ENCODE measurements at regions not wholly inside any gene's neighbourhood (a gene's known extent, or its start where the extent isn't known, plus 50 kb on each side); places are given as distances from the start of the nearest gene placed in this dataset.
A peak's percentile ranks its signal among the peaks of the same experiment; 100 is the strongest.

DNA sequence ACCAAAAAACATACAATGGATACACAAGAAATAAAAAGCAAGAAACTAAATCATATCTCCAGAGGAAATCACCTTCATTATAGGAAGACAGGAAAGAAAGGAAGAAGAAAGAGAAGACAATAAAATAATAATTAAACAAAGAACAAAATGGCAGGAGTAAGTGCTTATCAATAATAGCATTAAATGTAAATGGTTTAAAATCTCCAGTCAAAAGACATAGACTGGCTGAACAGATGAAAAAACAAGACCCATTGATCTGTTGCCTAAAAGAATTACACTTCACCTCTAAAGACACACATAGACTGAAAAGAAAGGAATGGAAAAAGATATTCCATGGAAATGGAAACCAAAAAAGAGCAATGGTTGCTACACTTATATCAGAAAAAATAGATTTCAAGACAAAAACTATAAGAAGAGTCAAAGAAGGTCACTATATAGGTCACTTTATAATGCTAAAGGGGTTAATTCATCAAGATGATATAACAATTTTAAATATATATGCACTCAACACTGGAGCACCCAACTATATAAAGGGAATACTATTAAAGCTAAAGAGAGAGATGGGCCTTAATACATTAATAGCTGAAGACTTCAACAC, 118.4 kb upstream of the SESN3 start:
- Mint-ChIP-seq H3K27ac (no peak overlapping the region), H3K36me3 (peaks cover 0 to 16% (median 15%) of the 10 kb centered on the region in 3 donors), H3K4me3 (no peak overlapping the region), H3K27me3 (peaks cover 0 to 4% (median 0%) of the 10 kb centered on the region in 5 donors), H3K9me3 (peaks cover 5 to 23% (median 13%) of the 10 kb centered on the region in 9 donors), H3K4me1 (no peaks in the 10 kb centered on the region)
- POLR2A ChIA-PET: no interaction called here
- DNase-seq: no peak
- ATAC-seq: no peak

DNA sequence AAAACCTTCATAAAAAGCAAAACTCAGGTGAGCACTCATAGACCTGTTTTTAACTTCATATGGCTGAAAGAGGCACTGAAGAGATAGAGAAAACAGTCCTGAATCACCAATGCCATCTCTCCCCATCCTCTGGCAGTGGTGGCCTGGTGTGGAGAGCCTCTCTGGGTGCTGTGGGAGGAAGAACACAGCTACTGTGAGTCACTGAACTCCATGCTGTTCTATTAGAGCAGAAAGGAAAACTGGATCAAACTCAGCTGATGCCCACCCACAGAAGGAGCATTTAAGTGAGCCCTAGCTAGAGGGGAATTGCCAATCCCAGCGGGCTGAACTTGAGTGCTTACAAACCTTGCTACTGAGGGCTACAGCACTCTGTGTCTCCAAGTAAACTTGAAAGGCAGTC, 115.3 kb upstream of the SESN3 start:
- H3K4me1 Mint-ChIP-seq: peaks cover 0 to 5% (median 0%) of the 10 kb centered on the region in 4 donors
- no peak overlapping the region for H3K4me3 Mint-ChIP-seq
- H3K27ac Mint-ChIP-seq: no peak overlapping the region
- no peak for ATAC-seq
- no peak for DNase-seq
- H3K27me3 Mint-ChIP-seq: peaks cover 0 to 7% (median 0%) of the 10 kb centered on the region in 5 donors
- H3K36me3 Mint-ChIP-seq: peaks cover 0 to 16% (median 15%) of the 10 kb centered on the region in 3 donors
- H3K9me3 Mint-ChIP-seq: peaks cover 5 to 23% (median 13%) of the 10 kb centered on the region in 9 donors
- POLR2A ChIA-PET: no interaction called here

DNA sequence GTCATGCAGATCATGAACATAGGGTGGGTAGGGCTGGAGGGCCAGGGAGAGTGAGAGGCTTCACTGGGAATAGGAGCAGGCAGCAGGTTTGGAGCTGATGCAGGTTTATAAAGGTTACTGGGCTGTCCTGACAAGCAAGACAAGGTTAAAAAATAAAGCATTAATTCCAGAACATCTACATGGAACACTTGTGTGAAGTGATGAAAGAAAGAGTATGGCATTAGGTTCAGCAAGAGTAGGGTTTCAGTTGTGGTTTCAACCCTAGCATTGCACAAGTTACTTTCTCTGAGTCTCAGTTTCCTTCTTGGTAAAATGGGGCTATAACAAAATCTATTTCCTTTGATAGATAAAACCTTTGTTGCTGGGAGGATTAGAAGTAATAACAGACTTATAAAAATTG, 114.6 kb upstream of the SESN3 start:
- ATAC-seq (no peak), DNase-seq (no peak)
- H3K36me3 Mint-ChIP-seq: peaks cover 0 to 16% (median 15%) of the 10 kb centered on the region in 3 donors
- peaks cover 5 to 23% (median 13%) of the 10 kb centered on the region in 9 donors for H3K9me3 Mint-ChIP-seq
- POLR2A ChIA-PET: no interaction called here
- H3K27me3 Mint-ChIP-seq: peaks cover 0 to 7% (median 0%) of the 10 kb centered on the region in 5 donors
- no peak overlapping the region for H3K27ac Mint-ChIP-seq
- peaks cover 0 to 5% (median 0%) of the 10 kb centered on the region in 4 donors for H3K4me1 Mint-ChIP-seq
- H3K4me3 Mint-ChIP-seq: no peak overlapping the region

GRCh38 chr11:95344932-95345642, 114.1 kb upstream of the SESN3 start:
- Mint-ChIP-seq H3K9me3 (peaks cover 5 to 23% (median 13%) of the 10 kb centered on the region in 9 donors), H3K4me1 (peaks cover 0 to 5% (median 0%) of the 10 kb centered on the region in 4 donors), H3K27me3 (peaks cover 0 to 7% (median 0%) of the 10 kb centered on the region in 5 donors), H3K27ac (no peak overlapping the region), H3K36me3 (peaks cover 0 to 16% (median 15%) of the 10 kb centered on the region in 3 donors), H3K4me3 (no peak overlapping the region)
- POLR2A ChIA-PET: no interaction called here
- ATAC-seq (no peak), DNase-seq (no peak)

GRCh38 chr11:95341221-95341620, 110.2 kb upstream of the SESN3 start:
- Mint-ChIP-seq H3K36me3 (no peaks in the 10 kb centered on the region), H3K4me1 (peaks cover 0 to 5% (median 0%) of the 10 kb centered on the region in 4 donors), H3K9me3 (no peaks in the 10 kb centered on the region), H3K4me3 (no peak overlapping the region), H3K27ac (peak overlapping the region in 1 of 10 donors; percentile 11), H3K27me3 (peaks cover 0 to 3% (median 0%) of the 10 kb centered on the region in 5 donors)
- POLR2A ChIA-PET: no interaction called here
- ATAC-seq (no peak), DNase-seq (no peak)

DNA sequence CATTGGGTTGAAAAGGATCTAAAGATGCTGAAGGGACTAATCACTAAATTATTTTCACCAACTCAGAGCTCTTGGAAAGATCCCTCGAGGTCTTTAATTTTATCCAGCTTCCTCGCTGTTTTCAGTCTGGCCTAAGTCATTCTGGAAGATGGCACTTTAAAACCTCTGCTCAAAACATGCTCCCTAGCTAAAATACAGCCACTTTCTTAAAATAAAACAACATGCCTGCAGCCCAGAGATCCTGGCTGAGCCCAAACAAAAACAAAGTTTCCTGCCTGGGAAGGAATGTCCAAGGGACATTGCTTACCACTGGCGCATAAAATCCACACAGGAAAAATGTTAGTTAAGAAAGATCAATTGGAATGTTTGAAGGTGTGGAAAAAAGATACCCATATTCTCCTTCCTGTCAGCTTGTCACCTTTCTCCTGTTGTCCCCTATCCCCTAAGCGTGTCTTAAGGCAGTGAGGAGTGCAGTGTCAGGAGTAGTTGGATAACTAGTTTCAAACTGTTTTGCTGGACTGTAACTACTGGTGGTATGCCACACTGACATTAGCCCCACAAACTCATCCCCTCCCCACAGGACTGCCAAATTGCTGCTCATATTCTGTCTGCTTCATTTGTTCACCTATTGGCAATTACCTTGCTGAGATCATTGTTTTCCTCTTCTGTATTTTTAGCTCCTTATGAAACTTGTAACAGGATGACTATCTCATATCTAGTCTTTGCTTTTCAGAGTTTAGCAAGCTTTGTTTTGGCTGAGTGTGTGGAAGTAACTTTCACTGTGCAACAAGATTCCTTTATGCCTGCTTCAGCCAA, 108.3 kb upstream of the SESN3 start:
- H3K4me3 Mint-ChIP-seq: no peak overlapping the region
- H3K4me1 Mint-ChIP-seq: peaks cover 0 to 5% (median under 1%) of the 10 kb centered on the region in 4 donors
- ATAC-seq (no peak), DNase-seq (no peak)
- no peak overlapping the region for H3K27ac Mint-ChIP-seq
- H3K9me3 Mint-ChIP-seq: no peaks in the 10 kb centered on the region
- H3K36me3 Mint-ChIP-seq: no peaks in the 10 kb centered on the region
- POLR2A ChIA-PET: no interaction called here
- peaks cover 0 to 3% (median 0%) of the 10 kb centered on the region in 5 donors for H3K27me3 Mint-ChIP-seq

GRCh38 chr11:95338430-95338991, 107.5 kb upstream of the SESN3 start:
- no peak for DNase-seq
- POLR2A ChIA-PET: interaction anchor here (1.0 kb wide), 1 partner anchor 109 kb away, joined by 3 read pairs; no protein-coding TSS in a partner anchor
- no peak overlapping the region for H3K4me3 Mint-ChIP-seq
- peaks cover 0 to 3% (median 0%) of the 10 kb centered on the region in 5 donors for H3K27me3 Mint-ChIP-seq
- no peaks in the 10 kb centered on the region for H3K36me3 Mint-ChIP-seq
- H3K4me1 Mint-ChIP-seq: peaks cover 0 to 5% (median under 1%) of the 10 kb centered on the region in 4 donors
- H3K27ac Mint-ChIP-seq: no peak overlapping the region
- ATAC-seq: no peak
- no peaks in the 10 kb centered on the region for H3K9me3 Mint-ChIP-seq

- Mint-ChIP-seq H3K4me3 (no peak overlapping the region), H3K9me3 (no peaks in the 10 kb centered on the region), H3K27me3 (peaks cover 0 to 3% (median 0%) of the 10 kb centered on the region in 5 donors), H3K4me1 (peaks cover 0 to 5% (median under 1%) of the 10 kb centered on the region in 4 donors), H3K36me3 (no peaks in the 10 kb centered on the region), H3K27ac (no peak overlapping the region)
- DNase-seq (no peak), ATAC-seq (peak; percentile 11 to 25)
- POLR2A ChIA-PET: interaction anchor here (0.6 to 1.0 kb wide), 2 partner anchors 109 to 665 kb away, joined by 3 read pairs; no protein-coding TSS in a partner anchor
Observed at GRCh38 chr11:95337972-95338429, 107.0 kb upstream of the SESN3 start.

- no peaks in the 10 kb centered on the region for H3K9me3 Mint-ChIP-seq
- POLR2A ChIA-PET: interaction anchor here (0.6 to 1.0 kb wide), 2 partner anchors 108 to 664 kb away, joined by 3 read pairs; no protein-coding TSS in a partner anchor
- ATAC-seq: peak; percentile 65 to 72
Observed at GRCh38 chr11:95337175-95337957, 106.4 kb upstream of the SESN3 start.

DNA sequence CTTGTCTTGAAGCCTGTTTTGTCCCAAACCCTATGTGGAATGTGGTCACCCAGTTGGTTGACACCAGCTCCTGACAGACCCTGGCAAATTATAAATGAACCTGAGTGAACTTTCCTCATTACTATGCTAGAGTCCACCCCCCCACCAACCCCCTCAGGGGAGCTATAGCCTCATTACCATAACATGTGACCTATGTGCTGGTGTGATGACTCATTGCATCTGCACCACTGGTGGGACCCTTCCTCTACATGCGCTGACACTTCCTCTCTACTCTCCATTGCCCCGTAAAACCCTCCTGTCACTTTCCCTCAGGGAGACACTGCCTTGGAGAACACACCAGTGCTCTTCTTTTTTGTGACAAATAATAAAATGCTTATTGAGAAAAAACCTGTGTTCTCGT, 105.0 kb upstream of the SESN3 start:
- DNase-seq (no peak), ATAC-seq (no peak)
- Mint-ChIP-seq H3K4me1 (peaks cover 0 to 2% (median 0%) of the 10 kb centered on the region in 4 donors), H3K27me3 (no peaks in the 10 kb centered on the region), H3K9me3 (no peaks in the 10 kb centered on the region), H3K4me3 (no peak overlapping the region), H3K36me3 (no peaks in the 10 kb centered on the region), H3K27ac (no peak overlapping the region)
- POLR2A ChIA-PET: no interaction called here

More at GRCh38 chr11:95337175-95337957, 106.4 kb upstream of the SESN3 start:
- H3K4me3 Mint-ChIP-seq: peak overlapping the region in 1 of 10 donors; percentile 47
- no peak overlapping the region for H3K27ac Mint-ChIP-seq
- DNase-seq: peak in 4 of 10 donors; percentile 12 to 28 (median 22)
- H3K27me3 Mint-ChIP-seq: peaks cover 0 to 3% (median 0%) of the 10 kb centered on the region in 5 donors
- no peaks in the 10 kb centered on the region for H3K36me3 Mint-ChIP-seq
- H3K4me1 Mint-ChIP-seq: peaks cover 0 to 5% (median under 1%) of the 10 kb centered on the region in 4 donors

GRCh38 chr11:95331161-95331560, 100.2 kb upstream of the SESN3 start:
- Mint-ChIP-seq H3K4me3 (no peak overlapping the region), H3K4me1 (peaks cover 2 to 22% (median 15%) of the 10 kb centered on the region in 4 donors), H3K9me3 (no peaks in the 10 kb centered on the region), H3K27ac (no peak overlapping the region), H3K27me3 (no peaks in the 10 kb centered on the region), H3K36me3 (no peaks in the 10 kb centered on the region)
- POLR2A ChIA-PET: no interaction called here
- DNase-seq (no peak), ATAC-seq (no peak)

- Mint-ChIP-seq H3K4me1 (peaks cover 2 to 22% (median 15%) of the 10 kb centered on the region in 4 donors), H3K9me3 (no peaks in the 10 kb centered on the region), H3K4me3 (peak overlapping the region in 1 of 10 donors; percentile 14), H3K27ac (no peak overlapping the region), H3K36me3 (no peaks in the 10 kb centered on the region), H3K27me3 (no peaks in the 10 kb centered on the region)
- DNase-seq (no peak), ATAC-seq (no peak)
- POLR2A ChIA-PET: no interaction called here
Observed at GRCh38 chr11:95330302-95330701, 99.3 kb upstream of the SESN3 start.
